ENCODE measurements at regions not wholly inside any gene's neighbourhood (a gene's known extent, or its start where the extent isn't known, plus 50 kb on each side); places are given as distances from the start of the nearest gene placed in this dataset.

DNA sequence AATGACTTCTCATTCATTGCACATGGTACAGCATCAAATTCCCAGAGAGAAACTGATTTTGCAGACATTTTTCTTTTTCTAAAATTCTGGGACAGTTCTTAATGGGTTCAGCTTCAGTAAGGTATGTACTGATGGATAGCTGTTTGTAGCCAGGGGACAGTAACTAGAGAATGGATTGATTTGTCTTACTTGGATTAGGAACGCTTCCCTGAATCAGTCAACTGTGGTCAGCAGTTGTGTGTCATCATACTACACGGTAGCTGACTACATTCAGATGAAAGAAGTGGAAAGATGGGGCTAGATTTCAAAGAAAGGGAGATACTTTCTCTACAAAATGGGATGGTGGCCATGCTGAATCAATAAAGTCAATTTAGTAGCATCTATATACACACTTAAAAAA lies 431.4 kb downstream of the GRB14 start:
- WGBS, 5 donors: 74 to 86% (median 83%) methylated on average over 2 of the region's 2 CpGs
- intact Hi-C loops (cut with DNase I; ENCODE audit: low total_unique reads): no loop called here

GRCh38 chr2:164187121-164187520 lies 434.2 kb downstream of the GRB14 start:
- no peak for DNase-seq
- Histone ChIP-seq H3K27ac (no peak overlapping the region), H3K9me3 (peaks cover 0 to 22% (median 13%) of the 10 kb centered on the region in 8 donors), H3K36me3 (no peaks in the 10 kb centered on the region), H3K27me3 (replicated peaks in 1 of 7) (no peaks in the 10 kb centered on the region), H3K4me3 (no peak overlapping the region), H3K4me1 (no peaks in the 10 kb centered on the region)
- 46 to 74% (median 62%) methylated on average over 4 of the region's 4 CpGs for WGBS, 5 donors
- intact Hi-C loops (cut with DNase I; ENCODE audit: low total_unique reads): no loop called here
- TF ChIP-seq, protein P1, sequence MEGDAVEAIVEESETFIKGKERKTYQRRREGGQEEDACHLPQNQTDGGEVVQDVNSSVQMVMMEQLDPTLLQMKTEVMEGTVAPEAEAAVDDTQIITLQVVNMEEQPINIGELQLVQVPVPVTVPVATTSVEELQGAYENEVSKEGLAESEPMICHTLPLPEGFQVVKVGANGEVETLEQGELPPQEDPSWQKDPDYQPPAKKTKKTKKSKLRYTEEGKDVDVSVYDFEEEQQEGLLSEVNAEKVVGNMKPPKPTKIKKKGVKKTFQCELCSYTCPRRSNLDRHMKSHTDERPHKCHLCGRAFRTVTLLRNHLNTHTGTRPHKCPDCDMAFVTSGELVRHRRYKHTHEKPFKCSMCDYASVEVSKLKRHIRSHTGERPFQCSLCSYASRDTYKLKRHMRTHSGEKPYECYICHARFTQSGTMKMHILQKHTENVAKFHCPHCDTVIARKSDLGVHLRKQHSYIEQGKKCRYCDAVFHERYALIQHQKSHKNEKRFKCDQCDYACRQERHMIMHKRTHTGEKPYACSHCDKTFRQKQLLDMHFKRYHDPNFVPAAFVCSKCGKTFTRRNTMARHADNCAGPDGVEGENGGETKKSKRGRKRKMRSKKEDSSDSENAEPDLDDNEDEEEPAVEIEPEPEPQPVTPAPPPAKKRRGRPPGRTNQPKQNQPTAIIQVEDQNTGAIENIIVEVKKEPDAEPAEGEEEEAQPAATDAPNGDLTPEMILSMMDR (IDR thresholded peaks at IDR 0.05 in 8 of 11, conservative IDR thresholded peaks at IDR 0.05 in 3 of 11): no peak
- TF ChIP-seq POLR2A (IDR thresholded peaks at IDR 0.05): no peak
- TF ChIP-seq POLR2AphosphoS5 (IDR thresholded peaks at IDR 0.05): no peak

More for the DNA sequence above, 431.4 kb downstream of the GRB14 start:
- Histone ChIP-seq H3K36me3 (no peaks in the 10 kb centered on the region), H3K9me3 (peaks cover 0 to 25% (median 13%) of the 10 kb centered on the region in 8 donors), H3K27me3 (replicated peaks in 1 of 7) (no peaks in the 10 kb centered on the region), H3K4me1 (no peaks in the 10 kb centered on the region), H3K4me3 (no peak overlapping the region), H3K27ac (no peak overlapping the region)
- DNase-seq: no peak
- TF ChIP-seq POLR2AphosphoS5 (IDR thresholded peaks at IDR 0.05) (no peak), POLR2A (IDR thresholded peaks at IDR 0.05) (no peak)
- TF ChIP-seq, protein P1 (IDR thresholded peaks at IDR 0.05 in 8 of 11, conservative IDR thresholded peaks at IDR 0.05 in 3 of 11): no peak

DNA sequence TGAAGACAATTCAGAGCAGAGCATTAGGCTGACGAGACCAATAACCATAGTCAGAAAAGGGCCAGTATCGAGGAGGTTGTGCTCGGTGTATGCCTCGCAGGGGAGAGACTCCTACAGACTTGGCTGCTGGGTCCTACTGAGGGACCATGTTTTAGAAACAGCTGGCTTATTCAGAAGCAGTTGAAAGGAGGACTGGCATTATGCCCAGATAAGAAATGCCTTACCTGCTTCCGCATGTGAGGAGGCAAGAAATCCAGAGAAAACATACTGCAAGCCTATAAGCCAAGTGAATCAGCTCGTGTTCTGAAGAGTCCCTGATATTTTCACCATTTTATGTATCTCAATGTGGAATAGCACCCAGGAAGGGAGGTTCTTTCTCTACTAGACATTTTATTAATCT lies 434.7 kb downstream of the GRB14 start:
- Histone ChIP-seq H3K4me3 (no peak overlapping the region), H3K27me3 (replicated peaks in 1 of 7) (no peaks in the 10 kb centered on the region), H3K27ac (no peak overlapping the region), H3K4me1 (no peaks in the 10 kb centered on the region), H3K36me3 (no peaks in the 10 kb centered on the region), H3K9me3 (peaks cover 0 to 22% (median 13%) of the 10 kb centered on the region in 8 donors)
- WGBS, 5 donors: 80 to 88% (median 86%) methylated on average over 6 of the region's 6 CpGs
- TF ChIP-seq POLR2AphosphoS5 (IDR thresholded peaks at IDR 0.05): no peak
- TF ChIP-seq, protein P1 (IDR thresholded peaks at IDR 0.05 in 8 of 11, conservative IDR thresholded peaks at IDR 0.05 in 3 of 11): no peak
- no peak for TF ChIP-seq POLR2A (IDR thresholded peaks at IDR 0.05)
- intact Hi-C loops (cut with DNase I; ENCODE audit: low total_unique reads): no loop called here
- no peak for DNase-seq

- no peak for DNase-seq
These were observed 439.1 kb downstream of the GRB14 start for GRCh38 chr2:164182116-164182627.

More at GRCh38 chr2:164182116-164182627, 439.1 kb downstream of the GRB14 start:
- Histone ChIP-seq H3K9me3 (peaks cover 0 to 9% (median 0%) of the 10 kb centered on the region in 8 donors), H3K4me3 (no peak overlapping the region), H3K27me3 (replicated peaks in 1 of 7) (no peaks in the 10 kb centered on the region), H3K4me1 (no peaks in the 10 kb centered on the region), H3K27ac (no peak overlapping the region), H3K36me3 (no peaks in the 10 kb centered on the region)
- no peak for TF ChIP-seq POLR2A (IDR thresholded peaks at IDR 0.05)
- TF ChIP-seq, protein P1 (IDR thresholded peaks at IDR 0.05 in 8 of 11, conservative IDR thresholded peaks at IDR 0.05 in 3 of 11): no peak
- no peak for TF ChIP-seq POLR2AphosphoS5 (IDR thresholded peaks at IDR 0.05)
- intact Hi-C loops (cut with DNase I; ENCODE audit: low total_unique reads): no loop called here
- 48 to 67% (median 58%) methylated on average over 5 of the region's 5 CpGs for WGBS, 5 donors

All from spleen (tissue), 11 donors.